ENCODE measurements at regions not wholly inside any gene's neighbourhood (a gene's known extent, or its start where the extent isn't known, plus 50 kb on each side); places are given as distances from the start of the nearest gene placed in this dataset.

- Histone ChIP-seq H3K36me3 (ENCODE audit: control insufficient read depth, insufficient read depth, low read length) (no peaks in the 10 kb centered on the region), H3K9me3 (ENCODE audit: control insufficient read depth, low read depth, low read length) (peaks cover 4% of the 10 kb centered on the region), H3K27ac (ENCODE audit: low read length) (no peak overlapping the region), H3K4me3 (ENCODE audit: low read length) (no peak overlapping the region), H3K4me1 (ENCODE audit: control insufficient read depth, insufficient read depth, low read length) (peaks cover 18% of the 10 kb centered on the region), H3K27me3 (ENCODE audit: control insufficient read depth, insufficient read depth, low read length) (no peaks in the 10 kb centered on the region)
- DNase-seq, result no peak
- WGBS (ENCODE audit: insufficient coverage, low lambda C conversion rate), result no CpG with 5 or more reads among the region's 26 CpGs
Measured at GRCh38 chr16:85349365-85350145, 237.3 kb upstream of the CIBAR2 start.

- H3K4me3 ChIP-seq (ENCODE audit: low read length), result no peak overlapping the region
- DNase-seq, result no peak
- 100% methylated on average over 1 of the region's 10 CpGs for WGBS (ENCODE audit: insufficient coverage, low lambda C conversion rate)
- H3K4me1 ChIP-seq (ENCODE audit: control insufficient read depth, insufficient read depth, low read length), result peaks cover 18% of the 10 kb centered on the region
- H3K9me3 ChIP-seq (ENCODE audit: control insufficient read depth, low read depth, low read length), result peaks cover 4% of the 10 kb centered on the region
- H3K27me3 ChIP-seq (ENCODE audit: control insufficient read depth, insufficient read depth, low read length), result no peaks in the 10 kb centered on the region
- H3K27ac ChIP-seq (ENCODE audit: low read length), result no peak overlapping the region
- no peaks in the 10 kb centered on the region for H3K36me3 ChIP-seq (ENCODE audit: control insufficient read depth, insufficient read depth, low read length)
Measured at GRCh38 chr16:85350146-85350728, 238.0 kb upstream of the CIBAR2 start.

GRCh38 chr16:85350973-85351372 lies 238.7 kb upstream of the CIBAR2 start:
- no peaks in the 10 kb centered on the region for H3K27me3 ChIP-seq (ENCODE audit: control insufficient read depth, insufficient read depth, low read length)
- H3K27ac ChIP-seq (ENCODE audit: low read length), result no peak overlapping the region
- H3K9me3 ChIP-seq (ENCODE audit: control insufficient read depth, low read depth, low read length), result peaks cover 4% of the 10 kb centered on the region
- H3K4me1 ChIP-seq (ENCODE audit: control insufficient read depth, insufficient read depth, low read length), result peaks cover 18% of the 10 kb centered on the region
- DNase-seq, result peak; percentile 72 to 74
- WGBS (ENCODE audit: insufficient coverage, low lambda C conversion rate), result no CpG with 5 or more reads among the region's 4 CpGs
- no peak overlapping the region for H3K4me3 ChIP-seq (ENCODE audit: low read length)
- H3K36me3 ChIP-seq (ENCODE audit: control insufficient read depth, insufficient read depth, low read length), result no peaks in the 10 kb centered on the region

GRCh38 chr16:85353013-85353412 lies 240.7 kb upstream of the CIBAR2 start:
- H3K27ac ChIP-seq (ENCODE audit: low read length), result no peak overlapping the region

GRCh38 chr16:85353839-85354685 lies 241.8 kb upstream of the CIBAR2 start:
- peaks cover 16% of the 10 kb centered on the region for H3K4me1 ChIP-seq (ENCODE audit: control insufficient read depth, insufficient read depth, low read length)
- WGBS (ENCODE audit: insufficient coverage, low lambda C conversion rate), result no CpG with 5 or more reads among the region's 15 CpGs
- peak; percentile 64 to 69 for DNase-seq

More at GRCh38 chr16:85353013-85353412, 240.7 kb upstream of the CIBAR2 start:
- Histone ChIP-seq H3K4me3 (ENCODE audit: low read length) (no peak overlapping the region), H3K27me3 (ENCODE audit: control insufficient read depth, insufficient read depth, low read length) (no peaks in the 10 kb centered on the region), H3K4me1 (ENCODE audit: control insufficient read depth, insufficient read depth, low read length) (peaks cover 18% of the 10 kb centered on the region), H3K36me3 (ENCODE audit: control insufficient read depth, insufficient read depth, low read length) (peaks cover 3% of the 10 kb centered on the region), H3K9me3 (ENCODE audit: control insufficient read depth, low read depth, low read length) (no peaks in the 10 kb centered on the region)
- no peak for DNase-seq
- no CpG with 5 or more reads among the region's 10 CpGs for WGBS (ENCODE audit: insufficient coverage, low lambda C conversion rate)

GRCh38 chr16:85354686-85355514 lies 242.6 kb upstream of the CIBAR2 start:
- Histone ChIP-seq H3K4me1 (ENCODE audit: control insufficient read depth, insufficient read depth, low read length) (peaks cover 22% of the 10 kb centered on the region), H3K27me3 (ENCODE audit: control insufficient read depth, insufficient read depth, low read length) (no peaks in the 10 kb centered on the region), H3K9me3 (ENCODE audit: control insufficient read depth, low read depth, low read length) (no peaks in the 10 kb centered on the region), H3K27ac (ENCODE audit: low read length) (no peak overlapping the region), H3K36me3 (ENCODE audit: control insufficient read depth, insufficient read depth, low read length) (peaks cover 4% of the 10 kb centered on the region), H3K4me3 (ENCODE audit: low read length) (no peak overlapping the region)
- no peak for DNase-seq
- 70% methylated on average over 2 of the region's 20 CpGs for WGBS (ENCODE audit: insufficient coverage, low lambda C conversion rate)

More at GRCh38 chr16:85353839-85354685, 241.8 kb upstream of the CIBAR2 start:
- Histone ChIP-seq H3K36me3 (ENCODE audit: control insufficient read depth, insufficient read depth, low read length) (peaks cover 4% of the 10 kb centered on the region), H3K27me3 (ENCODE audit: control insufficient read depth, insufficient read depth, low read length) (no peaks in the 10 kb centered on the region), H3K9me3 (ENCODE audit: control insufficient read depth, low read depth, low read length) (no peaks in the 10 kb centered on the region), H3K4me3 (ENCODE audit: low read length) (no peak overlapping the region), H3K27ac (ENCODE audit: low read length) (no peak overlapping the region)

- no peak overlapping the region for H3K27ac ChIP-seq (ENCODE audit: low read length)
- DNase-seq, result no peak
- H3K4me1 ChIP-seq (ENCODE audit: control insufficient read depth, insufficient read depth, low read length), result peaks cover 27% of the 10 kb centered on the region
Measured at GRCh38 chr16:85355515-85355837, 243.2 kb upstream of the CIBAR2 start.

GRCh38 chr16:85356157-85356556 lies 243.9 kb upstream of the CIBAR2 start:
- no CpG with 5 or more reads among the region's 17 CpGs for WGBS (ENCODE audit: insufficient coverage, low lambda C conversion rate)
- Histone ChIP-seq H3K36me3 (ENCODE audit: control insufficient read depth, insufficient read depth, low read length) (peaks cover 4% of the 10 kb centered on the region), H3K27me3 (ENCODE audit: control insufficient read depth, insufficient read depth, low read length) (no peaks in the 10 kb centered on the region), H3K4me3 (ENCODE audit: low read length) (no peak overlapping the region), H3K27ac (ENCODE audit: low read length) (no peak overlapping the region), H3K9me3 (ENCODE audit: control insufficient read depth, low read depth, low read length) (no peaks in the 10 kb centered on the region), H3K4me1 (ENCODE audit: control insufficient read depth, insufficient read depth, low read length) (peaks cover 34% of the 10 kb centered on the region)
- no peak for DNase-seq

More at GRCh38 chr16:85355515-85355837, 243.2 kb upstream of the CIBAR2 start:
- no peaks in the 10 kb centered on the region for H3K9me3 ChIP-seq (ENCODE audit: control insufficient read depth, low read depth, low read length)
- WGBS (ENCODE audit: insufficient coverage, low lambda C conversion rate), result 100% methylated on average over 1 of the region's 7 CpGs
- no peaks in the 10 kb centered on the region for H3K27me3 ChIP-seq (ENCODE audit: control insufficient read depth, insufficient read depth, low read length)
- H3K36me3 ChIP-seq (ENCODE audit: control insufficient read depth, insufficient read depth, low read length), result peaks cover 4% of the 10 kb centered on the region
- H3K4me3 ChIP-seq (ENCODE audit: low read length), result no peak overlapping the region

GRCh38 chr16:85357323-85357722 lies 245.1 kb upstream of the CIBAR2 start:
- Histone ChIP-seq H3K27ac (ENCODE audit: low read length) (no peak overlapping the region), H3K9me3 (ENCODE audit: control insufficient read depth, low read depth, low read length) (no peaks in the 10 kb centered on the region), H3K36me3 (ENCODE audit: control insufficient read depth, insufficient read depth, low read length) (peaks cover 4% of the 10 kb centered on the region), H3K27me3 (ENCODE audit: control insufficient read depth, insufficient read depth, low read length) (no peaks in the 10 kb centered on the region), H3K4me3 (ENCODE audit: low read length) (no peak overlapping the region), H3K4me1 (ENCODE audit: control insufficient read depth, insufficient read depth, low read length) (peaks cover 45% of the 10 kb centered on the region)
- no CpG with 5 or more reads among the region's 12 CpGs for WGBS (ENCODE audit: insufficient coverage, low lambda C conversion rate)
- no peak for DNase-seq
